Loucy (cell line): ENCODE measurements at regions not wholly inside any gene's neighbourhood (a gene's known extent, or its start where the extent isn't known, plus 50 kb on each side); places are given as distances from the start of the nearest gene placed in this dataset.

Experiments used
- H2AFZ ChIP-seq: fragments of 200-600 bp; sonication (generic); 2 replicates; pipeline ENCODE4 v1.6.0; 2016; ENCODE audit warnings: antibody characterized with exemption, mild to moderate bottlenecking, low read length, moderate library complexity
- H3F3A ChIP-seq: fragments of 200-600 bp; 2 replicates; pipeline ENCODE4 v1.6.0; 2016; ENCODE audit warnings: antibody characterized with exemption, low read depth, mild to moderate bottlenecking
- H3K27me3 ChIP-seq: fragments of 200-600 bp; sonication (generic); 2 replicates; pipeline ENCODE4 v1.6.1; 2014; ENCODE audit warnings: low read length, mild to moderate bottlenecking; ENCODE audit not compliant: insufficient read depth, poor library complexity, severe bottlenecking
- H3K36me3 ChIP-seq: fragments of 200-600 bp; sonication (generic); 2 replicates; pipeline ENCODE4 v1.6.1; 2016; ENCODE audit warnings: low read length; ENCODE audit not compliant: insufficient read depth
- H3K4me1 ChIP-seq: fragments of 200-600 bp; sonication (generic); 2 replicates; pipeline ENCODE4 v1.5.1; 2014; ENCODE audit warnings: low read length, mild to moderate bottlenecking; ENCODE audit not compliant: insufficient read depth, poor library complexity, severe bottlenecking
- H3K4me2 ChIP-seq: fragments of 200-600 bp; sonication (generic); 2 replicates; pipeline ENCODE4 v1.6.0; 2014; ENCODE audit warnings: antibody characterized with exemption, low read length, low read depth, mild to moderate bottlenecking; ENCODE audit not compliant: poor library complexity, severe bottlenecking
- H3K4me3 ChIP-seq: fragments of 200-600 bp; sonication (generic); 2 replicates; pipeline ENCODE4 v1.5.1; 2014; ENCODE audit warnings: low read length, mild to moderate bottlenecking, mixed read lengths; ENCODE audit not compliant: poor library complexity, severe bottlenecking
- H3K79me2 ChIP-seq: fragments of 200-600 bp; sonication (generic); 2 replicates; pipeline ENCODE4 v1.6.1; 2014; ENCODE audit warnings: low read length; ENCODE audit not compliant: insufficient read depth
- H3K9ac ChIP-seq: fragments of 200-600 bp; sonication (generic); 2 replicates; pipeline ENCODE4 v1.6.0; 2014; ENCODE audit warnings: mild to moderate bottlenecking, low read depth, low read length, moderate library complexity; ENCODE audit not compliant: poor library complexity, severe bottlenecking
- H3K9me2 ChIP-seq: fragments of 200-600 bp; sonication (generic); replicated peaks from 2 replicates; pipeline ENCODE4 v1.6.1; 2016; ENCODE audit warnings: low read depth, low read length, mixed read lengths
- H3K9me3 ChIP-seq: fragments of 200-600 bp; sonication (generic); 2 replicates; pipeline ENCODE4 v1.6.1; 2014; ENCODE audit warnings: mild to moderate bottlenecking, antibody characterized with exemption, low read length, low read depth; ENCODE audit not compliant: insufficient read depth
- H4K20me1 ChIP-seq: fragments of 200-600 bp; sonication (generic); 2 replicates; pipeline ENCODE4 v1.6.0; 2014; ENCODE audit warnings: antibody characterized with exemption, low read length, mild to moderate bottlenecking; ENCODE audit not compliant: insufficient read depth, poor library complexity, severe bottlenecking
- EZH2phosphoT487 ChIP-seq: fragments of 200-600 bp; IDR thresholded peaks from 2 replicates; pipeline ENCODE4 v1.6.1; 2018; ENCODE audit warnings: antibody characterized with exemption, mild to moderate bottlenecking, moderate library complexity, borderline replicate concordance
- TF ChIP-seq, protein P1 (sequence below): fragments of 200-600 bp; sonication (generic); conservative IDR thresholded peaks from 2 replicates; pipeline ENCODE4 v1.5.1; 2014; ENCODE audit warnings: mild to moderate bottlenecking, antibody characterized with exemption, low read length

DNA sequence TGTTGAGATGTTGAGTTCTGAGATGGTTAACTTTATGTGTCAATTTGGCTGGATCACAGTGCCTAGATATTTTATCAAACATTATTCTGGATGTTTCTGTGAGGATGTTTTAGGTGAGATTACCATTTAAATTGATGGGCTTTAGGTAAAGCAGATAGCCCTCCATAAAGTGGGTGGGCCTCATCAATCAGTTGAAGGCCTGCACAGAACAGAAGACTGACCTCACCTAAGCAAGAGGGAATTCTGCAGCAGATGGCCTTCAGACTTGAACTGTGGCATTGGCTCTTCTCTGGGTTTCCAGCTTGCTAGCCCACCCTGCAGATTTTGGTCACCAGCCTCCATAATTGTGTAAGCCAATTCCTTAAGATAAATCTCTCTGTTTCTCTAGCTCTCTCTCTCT lies 260.4 kb upstream of the VEPH1 start:
- no peaks in the 10 kb centered on the region for H4K20me1 ChIP-seq
- no peaks in the 10 kb centered on the region for H3F3A ChIP-seq
- no peaks in the 10 kb centered on the region for H3K79me2 ChIP-seq
- no peak overlapping the region for H3K4me2 ChIP-seq
- H3K9ac ChIP-seq = no peak overlapping the region
- H3K9me2 ChIP-seq = no peaks in the 10 kb centered on the region
- H3K4me1 ChIP-seq = no peaks in the 10 kb centered on the region
- no peak for TF ChIP-seq EZH2phosphoT487
- TF ChIP-seq, protein P1, sequence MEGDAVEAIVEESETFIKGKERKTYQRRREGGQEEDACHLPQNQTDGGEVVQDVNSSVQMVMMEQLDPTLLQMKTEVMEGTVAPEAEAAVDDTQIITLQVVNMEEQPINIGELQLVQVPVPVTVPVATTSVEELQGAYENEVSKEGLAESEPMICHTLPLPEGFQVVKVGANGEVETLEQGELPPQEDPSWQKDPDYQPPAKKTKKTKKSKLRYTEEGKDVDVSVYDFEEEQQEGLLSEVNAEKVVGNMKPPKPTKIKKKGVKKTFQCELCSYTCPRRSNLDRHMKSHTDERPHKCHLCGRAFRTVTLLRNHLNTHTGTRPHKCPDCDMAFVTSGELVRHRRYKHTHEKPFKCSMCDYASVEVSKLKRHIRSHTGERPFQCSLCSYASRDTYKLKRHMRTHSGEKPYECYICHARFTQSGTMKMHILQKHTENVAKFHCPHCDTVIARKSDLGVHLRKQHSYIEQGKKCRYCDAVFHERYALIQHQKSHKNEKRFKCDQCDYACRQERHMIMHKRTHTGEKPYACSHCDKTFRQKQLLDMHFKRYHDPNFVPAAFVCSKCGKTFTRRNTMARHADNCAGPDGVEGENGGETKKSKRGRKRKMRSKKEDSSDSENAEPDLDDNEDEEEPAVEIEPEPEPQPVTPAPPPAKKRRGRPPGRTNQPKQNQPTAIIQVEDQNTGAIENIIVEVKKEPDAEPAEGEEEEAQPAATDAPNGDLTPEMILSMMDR = no peak
- no peaks in the 10 kb centered on the region for H3K9me3 ChIP-seq
- no peak overlapping the region for H3K4me3 ChIP-seq
- H3K36me3 ChIP-seq = no peaks in the 10 kb centered on the region
- H2AFZ ChIP-seq = no peak overlapping the region
- H3K27me3 ChIP-seq = no peaks in the 10 kb centered on the region

DNA sequence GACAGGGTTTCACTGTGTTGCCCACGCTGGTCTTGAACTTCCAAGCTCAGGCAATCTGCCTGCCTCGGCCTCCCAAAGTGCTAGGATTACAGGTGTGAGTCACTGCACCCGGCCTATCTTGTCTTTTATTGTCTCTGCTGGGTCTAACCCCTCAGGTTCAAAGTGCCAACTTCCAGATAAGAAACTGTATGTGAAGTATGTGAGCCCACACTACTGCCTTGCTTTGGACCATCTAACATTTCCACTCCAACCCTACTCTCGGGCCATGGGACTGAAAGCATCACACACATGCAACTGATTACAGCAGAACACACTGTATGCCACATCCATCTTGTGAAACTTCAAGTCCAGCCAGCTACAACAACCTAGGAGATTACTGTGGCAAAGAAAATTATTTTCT lies 256.1 kb upstream of the VEPH1 start:
- no peak overlapping the region for H3K4me2 ChIP-seq
- TF ChIP-seq, protein P1 = no peak
- no peak for TF ChIP-seq EZH2phosphoT487
- H3K36me3 ChIP-seq = no peaks in the 10 kb centered on the region
- no peaks in the 10 kb centered on the region for H4K20me1 ChIP-seq
- no peak overlapping the region for H3K9ac ChIP-seq
- no peak overlapping the region for H3K4me3 ChIP-seq
- no peaks in the 10 kb centered on the region for H3K4me1 ChIP-seq
- no peaks in the 10 kb centered on the region for H3K9me2 ChIP-seq
- no peak overlapping the region for H2AFZ ChIP-seq
- no peaks in the 10 kb centered on the region for H3K9me3 ChIP-seq
- no peaks in the 10 kb centered on the region for H3K79me2 ChIP-seq
- no peaks in the 10 kb centered on the region for H3K27me3 ChIP-seq
- no peaks in the 10 kb centered on the region for H3F3A ChIP-seq

DNA sequence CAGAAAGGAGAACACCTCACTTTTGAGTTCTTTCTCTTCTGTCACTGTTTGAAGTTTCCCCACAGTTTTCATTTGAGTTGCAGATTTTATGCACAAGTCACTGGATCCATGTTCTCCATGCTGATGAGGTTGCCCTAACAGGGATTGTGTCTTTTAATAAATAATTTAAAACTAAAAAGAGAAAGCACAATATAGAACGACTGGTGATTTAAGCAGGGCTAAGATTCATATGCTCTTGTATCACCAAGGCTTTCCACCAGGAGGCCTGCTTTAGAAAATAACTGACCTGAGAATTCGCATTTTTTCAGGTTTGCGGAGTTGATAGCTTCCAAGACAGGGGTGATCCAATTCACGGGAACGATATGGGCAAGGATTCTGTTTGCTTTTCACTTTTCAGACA lies 252.0 kb upstream of the VEPH1 start:
- Histone ChIP-seq H3F3A (no peaks in the 10 kb centered on the region), H3K9ac (no peak overlapping the region), H3K27me3 (no peaks in the 10 kb centered on the region), H3K4me2 (no peak overlapping the region), H3K9me2 (no peaks in the 10 kb centered on the region), H2AFZ (no peak overlapping the region), H3K4me1 (no peaks in the 10 kb centered on the region), H3K4me3 (no peak overlapping the region), H3K9me3 (no peaks in the 10 kb centered on the region), H3K79me2 (no peaks in the 10 kb centered on the region), H4K20me1 (no peaks in the 10 kb centered on the region), H3K36me3 (no peaks in the 10 kb centered on the region)
- TF ChIP-seq, protein P1 = 0 out of 2 replicates have a peak, but pooled peaks have one; percentile 11
- no peak for TF ChIP-seq EZH2phosphoT487
